Adipose tissue (tissue), 3 donors: ENCODE measurements at regions not wholly inside any gene's neighbourhood (a gene's known extent, or its start where the extent isn't known, plus 50 kb on each side); places are given as distances from the start of the nearest gene placed in this dataset.

ENCODE experiments used
- H3K27ac ChIP-seq: one replicate; pipeline ENCODE4 v1.5.1; 2013; ENCODE audit warnings: low read depth, low read length
- WGBS, 3 donors: extraction: QIAGEN DNeasy Blood & Tissue Kit; methylation state at CpG; one replicate each; pipeline ENCODE4 v1.1.7; 2013; 5-methylcytosine and 5-hydroxymethylcytosine counted together
- donor health status: healthy with polysubstance abuse.
- donor health status: Bipolar disorder and iron deficiency.
- donor health status: healthy.

- WGBS, 3 donors, result 94 to 97% (median 96%) methylated on average over 11 of the region's 11 CpGs
- no peak overlapping the region for H3K27ac ChIP-seq
Observed at GRCh38 chr15:62770111-62770660, 272.4 kb upstream of the TPM1 start.

GRCh38 chr15:62770752-62771151, 271.8 kb upstream of the TPM1 start:
- H3K27ac ChIP-seq, result no peak overlapping the region
- 83 to 92% (median 87%) methylated on average over 7 of the region's 7 CpGs for WGBS, 3 donors

DNA sequence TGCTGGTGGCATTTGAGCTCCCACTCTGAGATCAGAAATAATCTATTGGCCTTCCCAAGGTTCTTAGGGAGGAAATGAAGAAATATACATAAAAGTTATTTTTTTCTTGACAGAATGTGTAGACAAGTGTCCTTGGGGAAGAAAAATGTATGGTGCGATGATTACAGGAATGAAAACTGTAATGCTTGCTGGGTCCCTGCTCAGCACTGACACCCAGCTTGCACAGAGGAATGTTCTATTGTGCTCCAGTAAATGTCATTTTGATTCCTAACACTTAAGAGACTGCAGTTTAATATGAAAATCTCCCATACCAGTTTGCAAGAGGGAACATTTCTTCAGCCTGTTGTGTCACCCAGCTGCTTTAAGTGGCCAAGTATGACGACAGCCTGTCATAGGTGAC, 271.3 kb upstream of the TPM1 start:
- 84 to 90% (median 87%) methylated on average over 2 of the region's 2 CpGs for WGBS, 3 donors
- H3K27ac ChIP-seq, result no peak overlapping the region

GRCh38 chr15:62773369-62774165, 269.0 kb upstream of the TPM1 start:
- no peak overlapping the region for H3K27ac ChIP-seq
- 81 to 94% (median 92%) methylated on average over 12 of the region's 12 CpGs for WGBS, 3 donors

- H3K27ac ChIP-seq, result no peak overlapping the region
- 55 to 82% (median 77%) methylated on average over 1 of the region's 1 CpG for WGBS, 3 donors
Observed at GRCh38 chr15:62775932-62776331, 266.6 kb upstream of the TPM1 start.

GRCh38 chr15:62777671-62778070, 264.9 kb upstream of the TPM1 start:
- 78 to 84% (median 83%) methylated on average over 2 of the region's 2 CpGs for WGBS, 3 donors
- no peak overlapping the region for H3K27ac ChIP-seq

GRCh38 chr15:62779036-62779770, 263.3 kb upstream of the TPM1 start:
- WGBS, 3 donors, result 43 to 51% (median 47%) methylated on average over 8 of the region's 8 CpGs

GRCh38 chr15:62779899-62780298, 262.6 kb upstream of the TPM1 start:
- WGBS, 3 donors, result 91 to 94% (median 94%) methylated on average over 3 of the region's 3 CpGs
- no peak overlapping the region for H3K27ac ChIP-seq

More at GRCh38 chr15:62779036-62779770, 263.3 kb upstream of the TPM1 start:
- H3K27ac ChIP-seq, result no peak overlapping the region

DNA sequence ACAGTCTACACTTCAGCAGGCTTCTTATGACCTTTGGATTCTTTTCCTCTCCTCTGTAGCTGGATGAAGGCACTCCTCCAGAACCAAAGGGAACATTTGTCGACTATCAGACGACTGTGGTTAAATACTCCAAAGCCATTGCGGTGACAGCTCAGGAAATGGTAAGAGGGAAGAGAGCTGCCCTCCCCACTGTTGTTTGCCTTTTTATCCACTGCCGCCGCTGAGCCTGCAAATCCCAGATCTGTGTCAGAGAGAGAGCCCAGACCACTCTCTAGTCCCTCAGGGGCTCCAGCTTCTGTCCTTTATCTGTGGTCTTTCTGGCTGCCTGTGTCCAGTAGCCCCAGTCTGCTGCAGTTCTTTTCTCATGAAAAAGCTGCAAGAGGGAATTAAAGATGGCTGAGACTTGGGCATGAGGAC, 261.5 kb upstream of the TPM1 start:
- WGBS, 3 donors, result 34 to 61% (median 38%) methylated on average over 5 of the region's 5 CpGs
- no peak overlapping the region for H3K27ac ChIP-seq

GRCh38 chr15:62782071-62782841, 260.3 kb upstream of the TPM1 start:
- H3K27ac ChIP-seq, result no peak overlapping the region
- 22 to 55% (median 41%) methylated on average over 11 of the region's 11 CpGs for WGBS, 3 donors

- no peak overlapping the region for H3K27ac ChIP-seq
- WGBS, 3 donors, result 77 to 87% (median 78%) methylated on average over 1 of the region's 1 CpG
Observed at GRCh38 chr15:62782896-62783295, 259.7 kb upstream of the TPM1 start.

DNA sequence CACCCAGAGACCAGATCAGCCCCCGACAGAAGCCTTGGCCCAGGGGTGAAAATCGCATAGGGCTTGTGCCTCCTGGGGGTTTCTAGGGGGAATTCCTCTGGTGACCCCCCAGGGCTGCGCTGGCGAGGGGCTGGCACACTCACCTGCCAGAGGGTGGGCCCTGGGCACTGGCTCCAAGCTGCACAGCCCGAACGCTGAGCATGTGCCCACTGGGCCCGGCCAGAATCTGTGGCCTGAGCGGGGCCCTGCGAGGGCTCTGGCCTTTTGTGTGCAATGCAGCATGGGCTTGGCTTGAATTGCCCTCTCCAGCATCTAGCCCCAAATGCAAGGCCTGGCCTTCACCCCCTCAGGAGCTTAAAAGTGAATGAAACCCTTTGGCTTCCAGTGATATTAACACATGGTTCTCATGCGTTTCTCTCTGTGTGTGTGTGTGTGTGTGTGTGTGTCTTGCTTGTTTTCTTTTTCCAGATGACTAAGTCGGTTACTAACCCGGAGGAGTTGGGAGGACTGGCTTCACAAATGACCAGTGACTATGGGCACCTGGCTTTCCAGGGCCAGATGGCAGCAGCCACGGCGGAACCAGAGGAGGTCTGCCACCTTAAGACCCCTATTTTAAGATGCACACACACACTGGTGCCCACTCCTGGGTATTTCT, 259.1 kb upstream of the TPM1 start:
- H3K27ac ChIP-seq, result no peak overlapping the region
- WGBS, 3 donors, result 89 to 95% (median 92%) methylated on average over 13 to 14 of the region's 14 CpGs

DNA sequence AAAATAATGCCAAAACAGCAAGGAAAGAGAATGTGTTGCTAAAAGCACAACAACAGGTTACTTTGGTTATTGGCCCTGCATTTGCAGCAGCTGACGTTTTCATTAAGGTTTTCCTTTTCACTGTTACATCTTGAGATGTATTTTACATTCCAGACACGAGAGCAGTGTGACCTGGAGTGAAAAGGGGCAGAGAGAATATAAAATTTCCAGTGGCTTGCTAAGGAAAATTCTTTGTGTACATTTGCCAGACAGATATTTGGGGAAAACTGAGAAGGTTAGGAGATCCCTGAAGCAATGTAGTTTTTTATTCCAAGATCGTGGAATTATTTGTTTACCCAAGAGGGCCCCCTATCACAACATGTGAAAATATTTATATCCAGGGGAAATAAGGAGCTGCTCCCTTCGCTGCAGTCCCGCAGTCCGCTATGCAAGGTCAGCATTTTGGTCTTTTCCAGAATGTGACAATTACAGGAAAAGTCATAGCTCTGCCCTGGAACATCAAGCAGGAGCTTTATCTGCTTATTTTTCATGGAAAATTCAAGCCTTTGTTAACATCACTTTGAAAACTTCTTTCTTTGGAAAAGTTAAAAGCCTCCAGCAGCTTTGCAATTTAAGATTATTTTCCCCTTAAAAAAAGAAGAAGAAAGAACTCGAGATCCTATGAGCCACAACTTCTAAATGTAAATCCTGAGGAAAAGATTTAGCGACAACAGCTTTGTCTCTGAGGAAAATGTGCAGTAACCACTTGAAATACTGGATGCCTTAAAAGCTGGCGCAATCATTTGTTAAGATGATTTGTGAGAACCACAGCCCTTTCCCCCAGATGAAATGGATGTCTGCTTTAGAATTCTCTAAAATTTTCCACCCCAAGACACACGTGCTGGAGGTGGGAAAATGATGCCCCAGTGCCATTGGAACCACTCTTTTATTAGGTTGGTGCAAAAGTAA, 256.4 kb upstream of the TPM1 start:
- WGBS, 3 donors, result 50 to 81% (median 61%) methylated on average over 10 of the region's 10 CpGs
- H3K27ac ChIP-seq, result no peak overlapping the region

DNA sequence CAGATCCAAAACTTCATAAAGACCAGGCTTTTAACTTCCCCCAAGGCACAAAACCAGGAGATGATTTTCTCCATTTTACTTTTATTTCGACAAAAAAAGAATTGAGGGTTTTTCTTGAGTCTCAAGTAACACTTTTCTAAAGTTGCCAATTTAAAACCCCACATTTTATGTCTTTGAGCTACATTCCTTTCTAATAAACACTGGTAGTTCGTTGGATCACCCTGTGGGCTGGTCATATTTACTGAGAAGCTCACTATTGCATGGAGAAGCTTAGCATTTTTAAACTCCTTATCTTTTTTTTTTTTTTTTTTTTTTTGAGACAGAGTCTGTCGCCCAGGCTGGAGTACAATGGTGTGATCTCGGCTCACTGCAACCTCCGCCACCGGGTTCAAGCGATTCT, 255.1 kb upstream of the TPM1 start:
- 94 to 97% (median 96%) methylated on average over 7 of the region's 7 CpGs for WGBS, 3 donors
- H3K27ac ChIP-seq, result no peak overlapping the region

DNA sequence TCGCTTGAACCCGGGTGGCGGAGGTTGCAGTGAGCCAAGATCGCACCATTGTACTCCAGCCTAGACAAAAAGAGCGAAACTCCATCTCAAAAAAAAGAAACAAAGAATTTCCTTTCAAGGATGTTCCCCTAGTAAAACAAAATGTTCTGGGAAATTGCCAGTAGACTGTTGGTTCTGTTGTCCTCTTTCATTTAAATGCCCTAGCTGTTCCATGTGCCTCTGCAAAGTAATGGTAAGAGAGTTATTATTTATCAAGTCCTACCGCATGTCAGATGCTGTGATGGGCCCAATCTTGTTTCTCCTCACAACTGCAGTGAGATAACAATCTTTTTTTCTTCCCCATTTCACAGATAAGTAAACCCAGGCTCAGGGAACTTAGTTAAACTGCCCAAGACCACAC, 254.3 kb upstream of the TPM1 start:
- H3K27ac ChIP-seq, result no peak overlapping the region
- 97 to 99% (median 98%) methylated on average over 6 of the region's 6 CpGs for WGBS, 3 donors

GRCh38 chr15:62790546-62790945, 252.0 kb upstream of the TPM1 start:
- H3K27ac ChIP-seq, result no peak overlapping the region
- 95 to 98% (median 97%) methylated on average over 4 of the region's 4 CpGs for WGBS, 3 donors

DNA sequence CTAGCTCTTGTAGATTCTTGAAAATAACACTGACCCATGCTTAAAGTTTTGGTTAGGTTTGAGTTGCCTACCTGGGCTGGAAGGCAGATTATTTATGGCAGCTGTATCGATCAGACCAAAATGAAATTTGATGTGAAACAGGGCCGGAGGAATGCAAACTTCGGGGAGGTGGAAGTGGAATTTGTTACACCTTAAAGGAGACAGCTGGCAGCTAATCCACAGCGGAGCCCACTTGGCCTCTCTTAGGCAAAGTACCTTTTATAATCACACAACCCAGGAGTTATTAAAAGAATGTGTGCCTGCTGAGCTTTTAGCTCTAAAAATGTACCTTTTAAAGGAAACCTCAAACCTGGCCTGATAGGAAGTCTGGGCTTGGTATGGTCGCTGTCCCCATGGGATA, 250.9 kb upstream of the TPM1 start:
- no peak overlapping the region for H3K27ac ChIP-seq
- 65 to 82% (median 82%) methylated on average over 5 of the region's 5 CpGs for WGBS, 3 donors
